ENCODE measurements at regions not wholly inside any gene's neighbourhood (a gene's known extent, or its start where the extent isn't known, plus 50 kb on each side); places are given as distances from the start of the nearest gene placed in this dataset.

DNA sequence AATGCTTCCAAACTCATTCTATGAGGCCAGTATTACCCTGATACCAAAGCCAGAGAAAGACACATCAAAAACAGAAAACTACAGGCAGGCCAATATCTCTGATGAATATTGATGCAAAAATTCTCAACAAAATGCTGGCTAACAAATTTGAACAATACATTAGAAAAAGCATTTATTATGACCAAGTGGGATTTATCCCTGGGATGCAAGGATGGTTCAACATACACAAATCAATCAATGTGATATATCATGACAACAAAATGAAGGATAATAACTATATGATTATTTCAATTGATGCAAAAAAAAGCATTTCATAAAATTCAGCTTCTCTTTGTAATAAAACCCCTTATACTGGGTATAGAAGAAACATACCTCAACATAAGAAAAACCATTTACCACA, 550.9 kb downstream of the ADCYAP1 start:
- no peak for DNase-seq (ENCODE audit: low spot score)
- TF ChIP-seq, protein P1, sequence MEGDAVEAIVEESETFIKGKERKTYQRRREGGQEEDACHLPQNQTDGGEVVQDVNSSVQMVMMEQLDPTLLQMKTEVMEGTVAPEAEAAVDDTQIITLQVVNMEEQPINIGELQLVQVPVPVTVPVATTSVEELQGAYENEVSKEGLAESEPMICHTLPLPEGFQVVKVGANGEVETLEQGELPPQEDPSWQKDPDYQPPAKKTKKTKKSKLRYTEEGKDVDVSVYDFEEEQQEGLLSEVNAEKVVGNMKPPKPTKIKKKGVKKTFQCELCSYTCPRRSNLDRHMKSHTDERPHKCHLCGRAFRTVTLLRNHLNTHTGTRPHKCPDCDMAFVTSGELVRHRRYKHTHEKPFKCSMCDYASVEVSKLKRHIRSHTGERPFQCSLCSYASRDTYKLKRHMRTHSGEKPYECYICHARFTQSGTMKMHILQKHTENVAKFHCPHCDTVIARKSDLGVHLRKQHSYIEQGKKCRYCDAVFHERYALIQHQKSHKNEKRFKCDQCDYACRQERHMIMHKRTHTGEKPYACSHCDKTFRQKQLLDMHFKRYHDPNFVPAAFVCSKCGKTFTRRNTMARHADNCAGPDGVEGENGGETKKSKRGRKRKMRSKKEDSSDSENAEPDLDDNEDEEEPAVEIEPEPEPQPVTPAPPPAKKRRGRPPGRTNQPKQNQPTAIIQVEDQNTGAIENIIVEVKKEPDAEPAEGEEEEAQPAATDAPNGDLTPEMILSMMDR (IDR thresholded peaks at IDR 0.05; ENCODE audit: borderline replicate concordance, control extremely low read depth, extremely low read depth, insufficient read depth, missing control alignments), result no peak
- in situ Hi-C loops (cut with MboI; ENCODE audit: low sequenced_read_pairs, unreplicated experiment), result no loop called here

DNA sequence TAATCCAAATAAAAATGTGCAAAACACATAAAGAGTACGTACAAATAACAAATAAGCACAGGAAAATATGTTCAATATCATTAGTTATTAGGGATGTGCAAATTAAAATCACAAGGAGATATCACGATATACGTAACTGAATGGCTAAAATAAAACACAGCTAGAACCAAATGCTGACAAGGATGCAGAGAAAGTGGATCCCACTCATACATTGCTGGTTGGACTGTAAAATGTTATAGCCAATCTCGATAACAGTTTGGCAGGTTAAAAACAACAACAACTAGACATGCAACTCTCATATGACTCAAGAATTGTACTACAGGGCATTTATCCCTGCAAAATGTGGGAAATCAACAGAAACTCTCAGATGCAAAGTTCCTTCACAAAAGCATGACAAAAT, 553.9 kb downstream of the ADCYAP1 start:
- in situ Hi-C loops (cut with MboI; ENCODE audit: low sequenced_read_pairs, unreplicated experiment), result no loop called here
- DNase-seq (ENCODE audit: low spot score), result no peak
- TF ChIP-seq, protein P1 (IDR thresholded peaks at IDR 0.05; ENCODE audit: borderline replicate concordance, control extremely low read depth, extremely low read depth, insufficient read depth, missing control alignments), result no peak

DNA sequence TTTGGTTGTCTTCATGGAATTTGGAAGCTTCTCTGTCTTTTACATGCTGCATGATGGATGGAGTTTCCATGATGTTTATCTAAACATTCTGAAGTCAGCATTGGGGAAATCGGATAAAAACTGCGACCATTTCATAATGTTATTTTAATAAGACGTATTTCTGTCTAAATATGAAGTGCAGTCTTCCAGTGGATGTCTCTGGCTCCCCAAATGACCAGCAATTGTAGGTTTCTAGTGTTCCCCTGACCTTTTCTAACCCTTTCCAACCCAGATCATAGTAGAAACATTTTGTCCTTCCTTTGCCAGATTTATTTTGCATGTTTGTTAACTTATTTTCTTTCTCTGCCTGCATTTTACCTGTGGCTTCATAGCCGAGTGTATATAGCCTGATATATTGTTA, 559.3 kb downstream of the ADCYAP1 start:
- in situ Hi-C loops (cut with MboI; ENCODE audit: low sequenced_read_pairs, unreplicated experiment), result no loop called here
- DNase-seq (ENCODE audit: low spot score), result no peak
- TF ChIP-seq, protein P1 (IDR thresholded peaks at IDR 0.05; ENCODE audit: borderline replicate concordance, control extremely low read depth, extremely low read depth, insufficient read depth, missing control alignments), result no peak

DNA sequence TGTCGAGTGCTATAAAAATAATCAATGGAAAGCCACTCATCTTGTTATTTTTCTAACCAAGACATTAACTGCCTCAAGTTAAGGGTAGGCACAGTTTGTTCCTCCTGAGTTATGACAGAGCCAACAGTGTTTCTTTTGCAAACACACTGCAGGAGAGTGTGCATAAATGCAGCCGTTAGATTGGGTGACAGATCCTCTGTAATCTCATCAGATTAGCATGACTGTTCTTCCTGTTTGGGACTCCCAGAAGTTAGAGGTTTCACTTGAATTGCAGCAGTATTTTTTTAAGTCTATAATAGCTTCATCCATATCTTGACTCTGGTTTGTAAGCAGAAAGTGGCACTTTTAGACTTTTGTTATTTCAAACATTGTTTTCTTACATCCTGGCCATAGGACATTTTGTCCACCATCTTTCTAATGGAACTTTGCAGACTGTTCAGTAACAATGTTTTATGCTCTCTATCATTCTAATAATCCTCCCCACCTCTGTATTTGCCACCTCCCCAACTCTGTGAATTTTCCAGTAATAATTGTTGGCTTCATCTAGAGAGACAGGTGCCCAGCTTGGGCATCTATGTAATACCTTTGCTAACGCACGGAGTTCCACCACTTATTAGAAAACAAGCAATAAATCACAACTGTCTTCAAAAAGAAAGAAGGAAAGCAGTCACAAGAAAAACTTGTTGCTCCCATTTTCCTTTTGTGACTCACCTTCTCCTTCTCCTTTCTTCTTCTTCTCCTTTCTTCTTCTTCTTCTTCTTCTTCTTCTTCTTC, 560.0 kb downstream of the ADCYAP1 start:
- no peak for DNase-seq (ENCODE audit: low spot score)
- in situ Hi-C loops (cut with MboI; ENCODE audit: low sequenced_read_pairs, unreplicated experiment), result no loop called here
- TF ChIP-seq, protein P1 (IDR thresholded peaks at IDR 0.05; ENCODE audit: borderline replicate concordance, control extremely low read depth, extremely low read depth, insufficient read depth, missing control alignments), result no peak

DNA sequence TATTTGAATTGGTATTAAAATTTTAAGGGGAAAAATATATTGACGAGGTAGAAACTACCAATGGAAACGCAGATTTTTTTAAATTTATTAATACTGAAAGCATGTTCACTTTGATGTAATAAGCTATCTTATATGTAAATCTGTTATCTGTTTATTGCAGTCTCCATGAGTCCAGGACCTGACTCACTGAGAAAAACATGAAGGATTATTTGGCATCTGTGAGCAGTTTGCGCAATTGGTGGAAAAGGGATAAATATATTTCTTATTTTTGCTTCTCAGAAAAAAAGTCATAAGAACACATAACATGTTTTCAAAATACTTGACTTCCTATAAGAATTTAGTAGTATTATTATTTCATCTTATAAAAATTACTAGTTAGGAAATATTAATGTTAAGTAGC, 561.4 kb downstream of the ADCYAP1 start:
- TF ChIP-seq, protein P1 (IDR thresholded peaks at IDR 0.05; ENCODE audit: borderline replicate concordance, control extremely low read depth, extremely low read depth, insufficient read depth, missing control alignments), result no peak
- no peak for DNase-seq (ENCODE audit: low spot score)
- in situ Hi-C loops (cut with MboI; ENCODE audit: low sequenced_read_pairs, unreplicated experiment), result no loop called here

DNA sequence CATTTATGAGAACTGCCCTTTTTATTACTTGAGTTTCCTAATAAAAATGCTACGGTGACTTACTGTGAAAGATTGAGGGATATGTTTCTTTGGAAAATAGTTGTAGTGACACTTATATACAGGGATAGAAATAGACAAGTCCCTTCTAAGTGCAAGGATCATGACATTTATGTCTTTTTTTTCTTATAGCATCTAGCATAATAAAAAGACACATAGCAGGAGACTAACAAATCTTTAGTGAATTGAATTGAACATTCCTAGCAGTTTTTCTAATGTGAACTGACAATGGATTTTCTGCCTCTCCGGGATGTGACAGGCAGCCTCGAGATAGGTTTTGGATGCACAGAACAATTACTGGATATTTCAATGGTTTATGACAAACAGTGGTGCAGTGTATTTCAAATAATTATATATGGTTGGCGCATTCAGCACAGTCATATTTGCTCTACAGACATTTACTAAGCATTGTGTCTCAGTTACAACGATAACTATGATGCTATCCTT, 562.8 kb downstream of the ADCYAP1 start:
- TF ChIP-seq, protein P1 (IDR thresholded peaks at IDR 0.05; ENCODE audit: borderline replicate concordance, control extremely low read depth, extremely low read depth, insufficient read depth, missing control alignments), result no peak
- DNase-seq (ENCODE audit: low spot score), result no peak
- in situ Hi-C loops (cut with MboI; ENCODE audit: low sequenced_read_pairs, unreplicated experiment), result no loop called here
